Lung (tissue), 11 donors: ENCODE measurements at regions not wholly inside any gene's neighbourhood (a gene's known extent, or its start where the extent isn't known, plus 50 kb on each side); places are given as distances from the start of the nearest gene placed in this dataset.
"Not testable (repeated sequence)": the region's sequence is repeated elsewhere in the genome, so short reads cannot be mapped to it uniquely, and the experiment has no call there.

ENCODE experiments used
- ATAC-seq: fragments of 200-7000 bp; cut with Tn5 transposase; one replicate; pipeline ENCODE4 v1.9.1; 2020; ENCODE audit warnings: moderate number of reproducible peaks; ENCODE audit not compliant: insufficient read depth, low FRiP score
- DNase-seq, 3 donors: peaks; one replicate each; pipeline ENCODE4 v3.0.0-alpha.2; 2013 to 2017
- H3K27ac ChIP-seq, 2 donors: one replicate each; pipeline ENCODE4 v1.5.1; 2013; ENCODE audit warnings: mild to moderate bottlenecking in 2 of 2, moderate library complexity in 2 of 2, control low read depth in 1 of 2, inconsistent platforms in 1 of 2, low read depth in 1 of 2, low read length in 1 of 2
- H3K27me3 ChIP-seq, 3 donors: one replicate each; pipeline ENCODE4 v1.5.1; 2013; ENCODE audit warnings: low read length in 2 of 3; ENCODE audit not compliant: control insufficient read depth in 3 of 3, insufficient read depth in 3 of 3
- H3K36me3 ChIP-seq, 4 donors: one replicate each; pipeline ENCODE4 v1.5.1; 2013; ENCODE audit warnings: low read length in 4 of 4, mild to moderate bottlenecking in 1 of 4, moderate library complexity in 1 of 4; ENCODE audit not compliant: control insufficient read depth in 4 of 4, insufficient read depth in 4 of 4
- H3K4me1 ChIP-seq, 5 donors: one replicate each; pipeline ENCODE4 v1.5.1; 2013; ENCODE audit warnings: low read length in 5 of 5, mild to moderate bottlenecking in 2 of 5, moderate library complexity in 1 of 5; ENCODE audit not compliant: control insufficient read depth in 5 of 5, insufficient read depth in 5 of 5
- H3K4me3 ChIP-seq: one replicate; pipeline ENCODE4 v1.5.1; 2013; ENCODE audit warnings: mild to moderate bottlenecking, control low read depth, moderate library complexity
- H3K9ac ChIP-seq, 2 donors: one replicate each; pipeline ENCODE4 v1.5.1; 2013; ENCODE audit warnings: low read length in 2 of 2, control low read depth in 1 of 2; ENCODE audit not compliant: insufficient read depth in 1 of 2
- H3K9me3 ChIP-seq, 4 donors: one replicate each; pipeline ENCODE4 v1.5.1; 2013; ENCODE audit warnings: low read length in 3 of 4, mild to moderate bottlenecking in 1 of 4, moderate library complexity in 1 of 4; ENCODE audit not compliant: control insufficient read depth in 4 of 4, insufficient read depth in 3 of 4
- whole genome bisulfite sequencing, 2 donors: extraction: QIAGEN DNeasy Blood & Tissue Kit; methylation state at CpG; one replicate each; pipeline ENCODE4 v1.1.7; 2013; 5-methylcytosine and 5-hydroxymethylcytosine counted together
- TF ChIP-seq, protein P1 (sequence below): IDR thresholded peaks from 2 replicates; pipeline ENCODE4 v1.5.1; 2012; ENCODE audit warnings: mild to moderate bottlenecking; ENCODE audit errors: control extremely low read depth, extremely low read depth
- donor health status: control.
- donor health status: control.
- donor health status: Bipolar disorder and iron deficiency.
- donor health status: healthy.
- donor health status: DM: yes; HTN: yes; CAD: no.

DNA sequence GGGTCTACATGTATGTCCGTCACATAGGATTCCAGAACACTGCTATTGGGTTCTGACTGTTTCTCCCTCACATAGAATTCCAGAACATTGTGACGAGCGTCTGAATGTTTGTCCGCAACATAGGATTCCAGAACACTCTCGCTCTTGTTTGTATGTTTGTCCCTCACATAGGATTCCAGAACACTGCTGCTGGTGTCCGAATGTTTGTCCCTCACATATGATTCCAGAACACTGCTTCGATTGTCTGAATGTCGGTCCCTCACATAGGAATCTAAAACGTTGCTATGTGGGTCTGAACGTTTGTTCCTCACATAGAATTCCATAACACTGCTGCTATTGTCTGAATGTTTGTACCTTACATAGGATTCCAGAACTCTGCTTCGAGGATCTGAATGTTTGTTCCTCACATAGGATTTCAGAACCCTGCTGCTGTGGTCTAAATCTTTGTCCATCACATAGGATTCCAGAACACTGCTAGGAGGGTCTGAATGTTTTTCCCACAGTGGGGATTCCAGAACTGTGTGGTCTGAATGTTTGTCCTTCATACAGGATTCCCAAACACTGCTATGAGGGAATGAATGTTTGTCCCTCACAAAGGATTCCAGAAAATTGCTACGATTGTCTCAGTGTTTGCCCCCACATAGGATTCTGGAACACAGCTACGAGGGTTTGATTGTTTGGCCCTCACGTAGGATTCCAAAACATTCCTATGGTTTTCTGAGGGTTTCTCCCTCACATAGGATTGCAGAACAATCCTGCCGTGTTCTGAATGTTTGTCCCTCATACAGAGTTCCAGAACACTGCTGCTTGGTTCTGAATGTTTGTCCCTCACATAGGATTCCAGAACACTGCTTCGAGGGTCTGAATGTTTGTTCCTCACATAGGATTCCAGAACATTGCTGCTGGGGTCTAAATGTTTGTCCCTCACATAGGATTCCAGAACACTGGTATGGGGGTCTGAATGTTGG lies 220.5 kb downstream of the FOXD4L6 start:
- 73 to 78% methylated on average over 15 of the region's 16 CpGs for WGBS, 2 donors
- peaks cover 47 to 84% (median 72%) of the 10 kb centered on the region in 4 donors for H3K9me3 ChIP-seq
- ATAC-seq = no peak

DNA sequence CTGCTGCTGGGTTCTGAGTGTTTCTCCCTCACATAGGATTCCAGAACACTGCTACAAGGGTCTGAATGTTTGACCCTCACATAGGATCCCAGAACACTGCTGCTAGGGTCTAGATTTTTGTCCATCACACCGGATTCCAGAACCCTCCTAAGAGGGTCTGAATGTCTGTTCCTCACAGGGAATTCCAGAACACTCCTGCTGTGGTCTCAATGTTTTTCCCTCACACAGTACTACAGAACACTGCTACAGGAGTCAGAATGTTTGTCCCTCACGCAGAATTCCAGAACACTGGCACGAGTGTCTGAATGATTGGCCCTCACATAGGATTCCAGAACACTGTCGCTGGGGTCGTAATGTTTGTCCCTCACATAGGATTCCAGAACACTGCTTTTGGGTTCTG lies 221.6 kb downstream of the FOXD4L6 start:
- not testable (repeated sequence) for H3K4me3 ChIP-seq, DNase-seq, H3K27me3 ChIP-seq, H3K4me1 ChIP-seq, H3K27ac ChIP-seq, H3K9ac ChIP-seq, H3K36me3 ChIP-seq, ATAC-seq
- 64 to 65% methylated on average over 5 of the region's 5 CpGs for WGBS, 2 donors
- H3K9me3 ChIP-seq = peaks cover 43 to 77% (median 65%) of the 10 kb centered on the region in 4 donors

More for the DNA sequence above, 220.5 kb downstream of the FOXD4L6 start:
- no peak overlapping the region for H3K9ac ChIP-seq
- no peaks in the 10 kb centered on the region for H3K4me1 ChIP-seq
- H3K27ac ChIP-seq = no peak overlapping the region
- DNase-seq = no peak
- H3K4me3 ChIP-seq = no peak overlapping the region
- H3K27me3 ChIP-seq = no peaks in the 10 kb centered on the region
- TF ChIP-seq, protein P1, sequence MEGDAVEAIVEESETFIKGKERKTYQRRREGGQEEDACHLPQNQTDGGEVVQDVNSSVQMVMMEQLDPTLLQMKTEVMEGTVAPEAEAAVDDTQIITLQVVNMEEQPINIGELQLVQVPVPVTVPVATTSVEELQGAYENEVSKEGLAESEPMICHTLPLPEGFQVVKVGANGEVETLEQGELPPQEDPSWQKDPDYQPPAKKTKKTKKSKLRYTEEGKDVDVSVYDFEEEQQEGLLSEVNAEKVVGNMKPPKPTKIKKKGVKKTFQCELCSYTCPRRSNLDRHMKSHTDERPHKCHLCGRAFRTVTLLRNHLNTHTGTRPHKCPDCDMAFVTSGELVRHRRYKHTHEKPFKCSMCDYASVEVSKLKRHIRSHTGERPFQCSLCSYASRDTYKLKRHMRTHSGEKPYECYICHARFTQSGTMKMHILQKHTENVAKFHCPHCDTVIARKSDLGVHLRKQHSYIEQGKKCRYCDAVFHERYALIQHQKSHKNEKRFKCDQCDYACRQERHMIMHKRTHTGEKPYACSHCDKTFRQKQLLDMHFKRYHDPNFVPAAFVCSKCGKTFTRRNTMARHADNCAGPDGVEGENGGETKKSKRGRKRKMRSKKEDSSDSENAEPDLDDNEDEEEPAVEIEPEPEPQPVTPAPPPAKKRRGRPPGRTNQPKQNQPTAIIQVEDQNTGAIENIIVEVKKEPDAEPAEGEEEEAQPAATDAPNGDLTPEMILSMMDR = no peak
- H3K36me3 ChIP-seq = no peaks in the 10 kb centered on the region

DNA sequence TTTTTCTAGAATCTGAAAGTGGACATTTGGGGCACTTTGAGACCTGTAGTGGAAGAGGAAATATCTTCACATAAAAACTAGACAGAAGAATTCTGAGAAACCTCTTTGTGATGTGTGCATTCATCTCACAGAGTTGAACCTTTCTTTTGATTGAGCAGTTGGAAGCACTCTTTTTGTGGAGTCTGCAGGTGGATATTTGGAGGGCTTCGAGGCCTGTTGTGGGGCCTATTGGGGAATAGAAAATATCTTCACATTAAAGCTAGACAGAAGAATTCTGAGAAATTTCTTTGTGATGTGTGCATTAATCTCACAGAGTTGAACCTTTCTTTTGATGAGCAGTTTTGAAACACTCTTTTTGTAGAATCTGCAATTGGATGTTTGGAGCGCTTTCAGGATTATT lies 236.2 kb downstream of the FOXD4L6 start:
- not testable (repeated sequence) for H3K4me3 ChIP-seq, H3K36me3 ChIP-seq, DNase-seq, H3K9ac ChIP-seq, H3K4me1 ChIP-seq, H3K27me3 ChIP-seq, H3K27ac ChIP-seq, ATAC-seq
- 76 to 87% methylated on average over 2 of the region's 2 CpGs for WGBS, 2 donors
- peaks cover 0 to 84% (median 26%) of the 10 kb centered on the region in 4 donors for H3K9me3 ChIP-seq

GRCh38 chr9:40885858-40886257 lies 242.6 kb downstream of the FOXD4L6 start:
- not testable (repeated sequence) for H3K36me3 ChIP-seq, DNase-seq, H3K27ac ChIP-seq, ATAC-seq, H3K4me3 ChIP-seq, H3K4me1 ChIP-seq, H3K27me3 ChIP-seq, H3K9ac ChIP-seq
- 89% methylated on average over 14 of the region's 14 CpGs for WGBS, 2 donors
- H3K9me3 ChIP-seq = peaks cover 17 to 52% (median 37%) of the 10 kb centered on the region in 4 donors

- 87 to 89% methylated on average over 18 of the region's 18 CpGs for WGBS, 2 donors
- not testable (repeated sequence) for H3K27ac ChIP-seq, ATAC-seq, H3K4me3 ChIP-seq, H3K4me1 ChIP-seq, H3K27me3 ChIP-seq, H3K36me3 ChIP-seq, H3K9ac ChIP-seq, DNase-seq
- H3K9me3 ChIP-seq = peaks cover 19 to 47% (median 34%) of the 10 kb centered on the region in 4 donors
Observed at GRCh38 chr9:40884902-40885490, 243.5 kb downstream of the FOXD4L6 start.
